ENCODE measurements at regions not wholly inside any gene's neighbourhood (a gene's known extent, or its start where the extent isn't known, plus 50 kb on each side); places are given as distances from the start of the nearest gene placed in this dataset.
"Not testable (repeated sequence)": the region's sequence is repeated elsewhere in the genome, so short reads cannot be mapped to it uniquely, and the experiment has no call there.

DNA sequence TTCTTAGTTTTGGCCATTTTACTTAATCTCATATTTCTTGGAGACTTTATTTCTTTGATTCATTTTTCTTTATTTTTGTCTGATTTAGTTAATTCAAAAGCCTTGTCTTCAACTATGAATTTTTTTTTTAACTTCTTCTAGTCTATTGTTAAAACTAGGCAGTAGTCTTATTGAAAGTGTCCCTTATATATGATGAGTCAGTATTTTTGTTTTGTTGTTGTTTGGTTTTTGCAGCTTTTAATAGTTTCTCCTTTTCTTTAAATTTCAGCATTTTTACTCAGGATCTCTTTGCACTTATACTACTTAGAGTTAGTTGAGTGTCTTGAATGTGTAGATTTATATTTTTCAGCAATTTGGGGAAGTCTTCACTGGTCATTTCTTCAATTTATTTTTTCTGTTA, 758.5 kb upstream of the CDH8 start:
- H3K27me3 ChIP-seq (replicated peaks; ENCODE audit: insufficient read depth), result no peaks in the 10 kb centered on the region
- ATAC-seq (ENCODE audit: insufficient number of reproducible peaks, low FRiP score, low read depth) (no peak), DNase-seq (ENCODE audit: low spot score) (no peak)
- H3K4me3 ChIP-seq, result no peak overlapping the region
- H3K27ac ChIP-seq, result no peak overlapping the region
- H3K4me1 ChIP-seq (ENCODE audit: control insufficient read depth in 1 of 2, low read depth in 2 of 2), result no peaks in the 10 kb centered on the region
- H3K36me3 ChIP-seq, result no peaks in the 10 kb centered on the region
- no peaks in the 10 kb centered on the region for H3K9me3 ChIP-seq
- TF ChIP-seq, protein P1, sequence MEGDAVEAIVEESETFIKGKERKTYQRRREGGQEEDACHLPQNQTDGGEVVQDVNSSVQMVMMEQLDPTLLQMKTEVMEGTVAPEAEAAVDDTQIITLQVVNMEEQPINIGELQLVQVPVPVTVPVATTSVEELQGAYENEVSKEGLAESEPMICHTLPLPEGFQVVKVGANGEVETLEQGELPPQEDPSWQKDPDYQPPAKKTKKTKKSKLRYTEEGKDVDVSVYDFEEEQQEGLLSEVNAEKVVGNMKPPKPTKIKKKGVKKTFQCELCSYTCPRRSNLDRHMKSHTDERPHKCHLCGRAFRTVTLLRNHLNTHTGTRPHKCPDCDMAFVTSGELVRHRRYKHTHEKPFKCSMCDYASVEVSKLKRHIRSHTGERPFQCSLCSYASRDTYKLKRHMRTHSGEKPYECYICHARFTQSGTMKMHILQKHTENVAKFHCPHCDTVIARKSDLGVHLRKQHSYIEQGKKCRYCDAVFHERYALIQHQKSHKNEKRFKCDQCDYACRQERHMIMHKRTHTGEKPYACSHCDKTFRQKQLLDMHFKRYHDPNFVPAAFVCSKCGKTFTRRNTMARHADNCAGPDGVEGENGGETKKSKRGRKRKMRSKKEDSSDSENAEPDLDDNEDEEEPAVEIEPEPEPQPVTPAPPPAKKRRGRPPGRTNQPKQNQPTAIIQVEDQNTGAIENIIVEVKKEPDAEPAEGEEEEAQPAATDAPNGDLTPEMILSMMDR (IDR thresholded peaks at IDR 0.05), result no peak

DNA sequence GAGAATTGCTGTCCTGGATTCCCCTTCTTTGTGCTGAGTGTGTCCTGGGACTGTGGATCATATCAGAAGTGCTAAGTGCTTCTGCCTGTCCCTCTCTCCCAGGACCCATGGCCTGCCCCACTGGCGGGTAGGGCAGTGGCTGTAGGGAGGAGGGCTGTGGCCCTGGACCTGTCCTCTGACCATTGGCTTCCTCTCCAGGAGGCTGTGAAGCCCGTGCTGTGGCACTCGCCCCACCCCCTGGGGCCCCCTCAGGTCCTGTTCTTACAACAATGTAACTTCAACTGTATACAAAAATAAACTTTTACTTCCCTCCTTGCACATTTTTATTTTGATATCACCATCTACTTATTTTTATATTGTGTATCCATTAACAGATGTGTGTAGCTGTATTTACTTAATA, 743.8 kb upstream of the CDH8 start:
- H3K27ac ChIP-seq; H3K4me3 ChIP-seq; H3K9me3 ChIP-seq; ATAC-seq (ENCODE audit: insufficient number of reproducible peaks, low FRiP score, low read depth); DNase-seq (ENCODE audit: low spot score); H3K36me3 ChIP-seq; H3K27me3 ChIP-seq (replicated peaks; ENCODE audit: insufficient read depth); H3K4me1 ChIP-seq (ENCODE audit: control insufficient read depth in 1 of 2, low read depth in 2 of 2): not testable (repeated sequence)

DNA sequence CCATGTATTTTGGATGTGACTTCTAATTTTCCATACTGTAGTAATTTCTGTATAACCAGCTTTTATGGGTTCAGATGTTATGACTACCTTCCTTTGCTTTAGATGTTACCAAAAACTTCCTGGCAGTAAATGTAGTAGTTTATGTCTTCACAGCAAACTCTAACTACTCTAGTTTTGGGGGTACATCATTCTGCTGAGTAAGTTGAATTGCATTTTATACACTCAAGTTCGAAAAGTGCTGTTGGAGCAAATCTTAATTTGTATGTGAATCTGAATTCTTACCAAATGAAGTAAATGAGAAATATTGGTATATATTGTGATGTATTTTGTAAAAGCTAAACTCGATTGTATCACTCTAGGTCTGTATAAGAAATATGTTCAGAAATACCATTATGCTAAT, 728.3 kb upstream of the CDH8 start:
- no peak for DNase-seq (ENCODE audit: low spot score)
- H3K4me3 ChIP-seq, result no peak overlapping the region
- no peak for ATAC-seq (ENCODE audit: insufficient number of reproducible peaks, low FRiP score, low read depth)
- H3K4me1 ChIP-seq (ENCODE audit: control insufficient read depth in 1 of 2, low read depth in 2 of 2), result no peaks in the 10 kb centered on the region
- no peaks in the 10 kb centered on the region for H3K27me3 ChIP-seq (replicated peaks; ENCODE audit: insufficient read depth)
- no peaks in the 10 kb centered on the region for H3K36me3 ChIP-seq
- no peaks in the 10 kb centered on the region for H3K9me3 ChIP-seq
- H3K27ac ChIP-seq, result no peak overlapping the region
- TF ChIP-seq, protein P1 (IDR thresholded peaks at IDR 0.05), result no peak

DNA sequence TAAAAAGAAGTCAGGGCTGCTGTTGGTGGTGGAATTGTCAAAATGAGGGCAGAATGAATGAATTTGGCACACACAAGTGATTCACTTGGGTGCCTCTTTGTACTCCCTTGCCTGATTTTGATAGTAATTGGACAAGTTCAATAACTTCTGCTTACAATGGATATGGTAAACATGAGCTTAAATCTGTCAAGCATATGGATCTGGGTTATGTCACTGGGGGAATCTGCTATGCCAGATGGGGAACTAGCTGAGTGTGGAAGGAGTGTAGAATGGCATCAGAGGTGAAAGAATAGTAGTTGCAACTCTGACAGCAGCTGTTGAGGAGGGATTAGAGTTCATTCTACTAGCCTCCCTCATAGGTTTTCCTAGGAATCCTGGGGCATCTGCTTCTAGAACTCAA, 724.2 kb upstream of the CDH8 start:
- Histone ChIP-seq H3K9me3 (no peaks in the 10 kb centered on the region), H3K27ac (no peak overlapping the region), H3K36me3 (no peaks in the 10 kb centered on the region), H3K4me3 (no peak overlapping the region), H3K27me3 (replicated peaks; ENCODE audit: insufficient read depth) (no peaks in the 10 kb centered on the region), H3K4me1 (ENCODE audit: control insufficient read depth in 1 of 2, low read depth in 2 of 2) (no peaks in the 10 kb centered on the region)
- no peak for DNase-seq (ENCODE audit: low spot score)
- TF ChIP-seq, protein P1 (IDR thresholded peaks at IDR 0.05), result no peak
- ATAC-seq (ENCODE audit: insufficient number of reproducible peaks, low FRiP score, low read depth), result no peak

DNA sequence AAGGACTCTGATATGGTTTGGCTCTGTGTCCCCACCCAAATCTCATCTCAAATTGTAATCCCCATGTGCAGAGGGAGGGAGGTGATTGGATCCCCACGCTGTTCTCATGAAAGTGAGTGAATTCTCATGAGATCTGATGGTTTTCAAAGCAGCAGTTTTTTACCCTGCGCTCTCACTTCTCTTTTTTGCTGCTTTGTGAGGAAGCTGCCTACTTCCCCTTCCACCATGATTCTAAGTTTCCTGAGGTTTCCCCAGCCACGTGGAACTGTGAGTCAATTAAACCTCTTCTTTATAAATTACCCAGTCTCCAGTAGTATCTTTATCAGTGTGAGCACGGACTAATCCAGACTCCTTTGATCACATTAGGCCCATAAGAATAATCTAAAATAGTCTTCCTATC, 719.7 kb upstream of the CDH8 start:
- Histone ChIP-seq H3K27me3 (replicated peaks; ENCODE audit: insufficient read depth) (no peaks in the 10 kb centered on the region), H3K4me1 (ENCODE audit: control insufficient read depth in 1 of 2, low read depth in 2 of 2) (no peaks in the 10 kb centered on the region), H3K36me3 (no peaks in the 10 kb centered on the region), H3K4me3 (no peak overlapping the region), H3K9me3 (no peaks in the 10 kb centered on the region), H3K27ac (no peak overlapping the region)
- DNase-seq (ENCODE audit: low spot score) (no peak), ATAC-seq (ENCODE audit: insufficient number of reproducible peaks, low FRiP score, low read depth) (no peak)
- TF ChIP-seq, protein P1 (IDR thresholded peaks at IDR 0.05), result no peak

DNA sequence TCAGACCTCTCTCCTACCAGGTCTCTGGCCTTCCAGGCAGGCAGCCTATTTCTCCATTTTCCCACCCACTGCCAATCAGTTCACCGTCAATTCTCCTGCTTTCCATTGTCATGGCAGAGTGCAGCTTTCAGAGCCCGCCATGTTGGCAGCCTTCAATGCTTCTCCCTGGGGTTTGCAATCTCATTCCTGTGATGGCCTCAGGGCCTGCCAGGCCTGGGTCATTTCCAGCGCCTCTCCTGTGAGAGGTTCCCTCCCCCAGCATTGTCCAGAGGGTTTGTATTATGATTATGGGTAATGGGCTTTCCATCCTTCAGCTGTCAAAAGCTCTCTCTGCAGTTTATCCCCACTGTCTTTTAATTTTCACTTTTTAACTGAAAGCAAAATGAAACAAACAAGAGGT, 716.6 kb upstream of the CDH8 start:
- Histone ChIP-seq H3K4me1 (ENCODE audit: control insufficient read depth in 1 of 2, low read depth in 2 of 2) (no peaks in the 10 kb centered on the region), H3K9me3 (no peaks in the 10 kb centered on the region), H3K27ac (no peak overlapping the region), H3K4me3 (no peak overlapping the region), H3K36me3 (no peaks in the 10 kb centered on the region), H3K27me3 (replicated peaks; ENCODE audit: insufficient read depth) (no peaks in the 10 kb centered on the region)
- no peak for ATAC-seq (ENCODE audit: insufficient number of reproducible peaks, low FRiP score, low read depth)
- TF ChIP-seq, protein P1 (IDR thresholded peaks at IDR 0.05), result no peak
- no peak for DNase-seq (ENCODE audit: low spot score)
